ENCODE measurements at regions not wholly inside any gene's neighbourhood (a gene's known extent, or its start where the extent isn't known, plus 50 kb on each side); places are given as distances from the start of the nearest gene placed in this dataset.

- ATAC-seq (ENCODE audit: low FRiP score), result no peak
- TF ChIP-seq, protein P1, sequence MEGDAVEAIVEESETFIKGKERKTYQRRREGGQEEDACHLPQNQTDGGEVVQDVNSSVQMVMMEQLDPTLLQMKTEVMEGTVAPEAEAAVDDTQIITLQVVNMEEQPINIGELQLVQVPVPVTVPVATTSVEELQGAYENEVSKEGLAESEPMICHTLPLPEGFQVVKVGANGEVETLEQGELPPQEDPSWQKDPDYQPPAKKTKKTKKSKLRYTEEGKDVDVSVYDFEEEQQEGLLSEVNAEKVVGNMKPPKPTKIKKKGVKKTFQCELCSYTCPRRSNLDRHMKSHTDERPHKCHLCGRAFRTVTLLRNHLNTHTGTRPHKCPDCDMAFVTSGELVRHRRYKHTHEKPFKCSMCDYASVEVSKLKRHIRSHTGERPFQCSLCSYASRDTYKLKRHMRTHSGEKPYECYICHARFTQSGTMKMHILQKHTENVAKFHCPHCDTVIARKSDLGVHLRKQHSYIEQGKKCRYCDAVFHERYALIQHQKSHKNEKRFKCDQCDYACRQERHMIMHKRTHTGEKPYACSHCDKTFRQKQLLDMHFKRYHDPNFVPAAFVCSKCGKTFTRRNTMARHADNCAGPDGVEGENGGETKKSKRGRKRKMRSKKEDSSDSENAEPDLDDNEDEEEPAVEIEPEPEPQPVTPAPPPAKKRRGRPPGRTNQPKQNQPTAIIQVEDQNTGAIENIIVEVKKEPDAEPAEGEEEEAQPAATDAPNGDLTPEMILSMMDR (IDR thresholded peaks at IDR 0.05), result no peak
- no peak for DNase-seq (ENCODE audit: low spot score)
Observed at GRCh38 chr15:38672814-38673670, 108.4 kb upstream of the RASGRP1 start.

- DNase-seq (ENCODE audit: low spot score), result no peak
- TF ChIP-seq, protein P1 (IDR thresholded peaks at IDR 0.05), result no peak
- ATAC-seq (ENCODE audit: low FRiP score), result no peak
Observed at GRCh38 chr15:38674448-38674847, 109.8 kb upstream of the RASGRP1 start.

- ATAC-seq (ENCODE audit: low FRiP score), result no peak
- DNase-seq (ENCODE audit: low spot score), result no peak
- TF ChIP-seq, protein P1 (IDR thresholded peaks at IDR 0.05), result no peak
Observed at GRCh38 chr15:38678281-38678680, 113.7 kb upstream of the RASGRP1 start.

- ATAC-seq (ENCODE audit: low FRiP score) (no peak), DNase-seq (ENCODE audit: low spot score) (no peak)
- TF ChIP-seq, protein P1 (IDR thresholded peaks at IDR 0.05), result no peak
Observed at GRCh38 chr15:38680775-38681174, 116.2 kb upstream of the RASGRP1 start.

- no peak for DNase-seq (ENCODE audit: low spot score)
- no peak for ATAC-seq (ENCODE audit: low FRiP score)
- TF ChIP-seq, protein P1 (IDR thresholded peaks at IDR 0.05), result no peak
Observed at GRCh38 chr15:38682363-38682762, 117.7 kb upstream of the RASGRP1 start.

- no peak for DNase-seq (ENCODE audit: low spot score)
- no peak for ATAC-seq (ENCODE audit: low FRiP score)
- TF ChIP-seq, protein P1 (IDR thresholded peaks at IDR 0.05), result no peak
Observed at GRCh38 chr15:38682861-38683260, 118.2 kb upstream of the RASGRP1 start.
